ENCODE measurements at regions not wholly inside any gene's neighbourhood (a gene's known extent, or its start where the extent isn't known, plus 50 kb on each side); places are given as distances from the start of the nearest gene placed in this dataset.

DNA sequence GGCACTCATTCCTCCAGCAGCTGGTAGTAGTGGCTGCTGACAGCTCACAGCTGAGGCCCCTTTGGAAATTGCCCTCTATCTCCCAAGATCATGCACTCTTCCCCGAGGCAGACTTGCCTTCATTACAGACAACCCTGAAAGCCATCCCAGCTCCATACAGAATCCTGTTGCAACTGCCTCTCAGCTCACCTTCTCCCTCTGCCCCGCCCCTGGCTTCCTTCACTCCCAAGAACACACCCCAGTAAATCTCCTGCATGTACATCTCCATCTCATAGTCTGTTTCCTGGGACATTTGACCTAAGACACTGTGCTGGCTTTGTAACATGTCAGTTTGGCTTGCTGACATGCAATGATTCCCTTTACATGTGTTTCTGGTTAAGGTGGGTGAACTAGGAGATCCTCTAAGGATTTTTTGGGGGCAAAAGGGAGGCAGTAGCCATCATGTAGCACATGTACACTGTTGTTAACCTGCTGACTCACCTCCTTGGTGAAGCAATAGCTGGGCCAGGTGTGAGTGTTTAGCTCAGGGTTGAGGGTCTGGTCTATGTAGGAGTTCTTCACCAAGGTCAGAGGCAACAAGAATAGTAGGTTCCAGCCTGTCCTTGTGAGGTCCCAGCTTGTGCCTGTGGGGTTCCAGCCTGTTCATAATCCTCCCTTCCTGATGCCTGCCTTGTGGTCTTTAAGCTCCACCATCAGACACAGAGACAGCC is 179.6 kb downstream of the CSNK2A3 start:
- DNase-seq: no peak

DNA sequence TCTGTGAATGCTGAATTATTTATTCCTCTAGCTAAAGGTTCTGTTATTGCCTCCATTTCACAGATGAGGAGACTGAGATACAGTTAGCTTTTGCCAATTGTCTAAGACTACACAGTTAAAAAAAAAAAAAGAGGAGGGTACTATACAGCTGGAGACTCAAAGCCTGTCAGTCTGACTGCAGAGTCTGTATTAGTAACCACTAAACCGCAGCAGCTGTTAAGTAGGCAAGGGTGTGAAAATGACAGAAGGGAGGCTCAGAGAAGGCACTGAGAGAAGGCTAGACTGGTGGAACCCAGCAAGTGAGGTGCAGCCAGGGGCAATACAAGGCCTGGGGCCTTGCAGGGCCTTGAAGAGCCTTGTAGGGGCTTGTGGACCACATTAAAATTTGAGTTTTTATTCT is 181.2 kb downstream of the CSNK2A3 start:
- no peak for DNase-seq

DNA sequence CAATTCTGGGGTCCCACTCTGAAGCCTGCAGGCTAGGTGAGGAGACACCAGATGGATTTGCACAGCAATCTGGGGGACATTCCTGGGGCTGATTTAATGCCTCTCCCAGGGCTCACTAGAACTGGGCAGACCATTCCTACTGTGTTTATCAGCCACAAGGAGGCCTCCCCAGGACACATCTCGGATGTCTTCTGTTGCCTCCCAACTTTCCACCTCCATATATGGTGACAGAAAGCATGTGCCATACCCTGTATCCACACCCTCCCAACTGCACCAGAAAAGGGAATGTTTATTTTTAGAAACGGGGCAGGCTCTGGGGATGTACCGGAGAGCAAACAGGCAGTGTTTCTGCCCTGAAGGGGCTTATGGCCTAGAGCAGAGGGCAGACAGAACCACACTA is 181.8 kb downstream of the CSNK2A3 start:
- no peak for DNase-seq

DNA sequence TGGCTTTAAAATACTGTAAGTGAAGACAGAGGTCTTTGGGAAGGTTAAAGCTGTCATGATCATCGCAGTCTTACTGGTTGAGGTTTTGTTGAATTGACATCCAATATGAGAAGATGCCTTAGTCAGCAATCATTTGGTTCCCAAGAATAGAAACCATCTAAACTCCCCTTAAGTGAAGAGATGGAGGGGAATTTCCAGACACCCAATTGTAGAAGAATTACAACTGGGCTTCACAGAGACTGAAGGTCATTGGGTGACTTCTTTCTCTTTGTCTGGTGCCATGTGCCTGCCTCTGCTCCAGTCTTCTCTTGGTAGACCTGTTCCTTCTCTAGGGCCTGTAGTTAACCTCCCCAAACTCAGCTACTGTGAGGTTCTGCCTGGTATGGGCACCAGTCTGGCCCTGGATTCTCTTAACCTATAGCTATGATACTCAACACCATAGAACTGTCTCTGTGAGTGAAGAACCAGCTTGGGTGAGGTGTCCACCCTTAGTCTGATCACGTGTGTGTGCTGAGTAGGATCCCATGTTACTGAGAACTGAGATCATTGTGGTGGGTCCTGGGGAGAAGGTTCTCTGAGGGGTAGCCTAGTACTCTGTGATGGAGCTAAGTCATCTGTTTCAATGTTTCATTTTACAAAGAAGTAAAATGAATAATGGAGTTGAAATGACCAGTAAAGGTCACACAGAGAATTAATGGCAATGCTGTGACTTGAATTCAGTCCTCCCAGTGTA is 182.5 kb downstream of the CSNK2A3 start:
- no peak for DNase-seq

- no peak for DNase-seq
Observed at GRCh38 chr11:11169715-11170351, 183.2 kb downstream of the CSNK2A3 start.

GRCh38 chr11:11167806-11168205 is 185.2 kb downstream of the CSNK2A3 start:
- DNase-seq: no peak

DNA sequence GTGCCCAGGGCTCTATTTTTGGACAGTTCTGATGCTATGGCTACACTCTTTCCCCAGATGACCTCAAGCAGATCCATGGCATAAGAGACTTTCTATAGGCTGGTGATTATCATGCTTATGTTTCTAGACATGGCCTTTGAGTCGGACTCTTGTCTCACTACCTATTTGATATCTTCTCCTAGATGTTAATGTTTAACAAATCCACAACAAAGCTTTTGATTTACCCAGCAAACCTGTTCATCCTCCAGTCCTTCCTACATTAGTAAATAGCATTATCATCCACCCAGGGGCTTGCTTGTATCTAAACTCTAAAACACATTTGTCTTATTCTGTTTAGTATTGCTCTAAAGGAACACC is 188.7 kb downstream of the CSNK2A3 start:
- no peak for DNase-seq

DNA sequence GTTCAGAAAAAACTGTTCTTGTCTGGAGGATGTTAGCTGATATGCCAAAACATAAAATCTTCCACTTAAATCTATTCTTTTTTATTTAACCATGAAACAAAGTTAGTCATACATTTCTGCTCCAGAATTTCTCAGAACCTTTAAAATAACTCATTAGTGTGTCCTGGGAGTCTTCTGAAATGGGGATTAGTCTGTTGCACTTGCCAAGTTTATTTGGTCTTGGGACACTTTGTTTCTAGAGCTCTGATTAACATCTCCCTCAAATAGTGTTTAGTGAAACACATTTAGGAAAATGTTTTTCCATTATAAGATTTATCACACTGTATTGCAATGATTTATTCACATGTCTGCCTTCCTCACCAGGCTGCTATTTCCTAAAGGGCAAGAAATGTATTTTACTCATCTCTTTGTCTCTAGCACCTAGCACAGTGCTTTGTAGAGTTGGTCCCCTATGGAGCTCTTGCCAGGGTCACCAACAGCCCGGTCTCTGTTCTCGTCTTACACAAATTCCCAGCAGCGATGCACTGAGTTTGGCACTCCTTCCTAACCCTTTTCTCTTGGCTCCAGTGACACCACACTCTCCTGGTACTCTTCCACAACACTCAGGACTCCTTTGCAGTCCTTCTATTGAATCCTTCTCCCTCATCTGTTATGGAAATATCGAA is 189.2 kb downstream of the CSNK2A3 start:
- DNase-seq: no peak

DNA sequence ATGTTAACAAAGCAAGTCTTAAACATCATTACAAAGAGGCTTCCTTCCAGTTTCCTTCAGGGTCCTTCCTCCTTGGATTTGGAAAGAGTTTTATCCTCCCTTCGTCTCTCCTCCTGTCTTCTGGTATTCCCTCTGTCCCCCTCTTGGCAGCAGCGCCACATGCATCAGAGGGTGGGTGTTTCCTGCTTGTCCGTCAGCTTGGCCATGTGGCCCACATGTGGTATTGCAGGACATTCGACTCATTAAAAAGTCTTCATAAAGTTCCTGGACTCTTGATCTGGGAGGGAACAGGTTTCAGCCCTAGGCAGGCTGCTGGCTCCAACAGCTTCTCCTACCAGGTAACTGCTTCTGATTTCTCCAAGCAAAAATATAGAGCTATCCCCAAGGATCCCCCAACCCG is 189.8 kb downstream of the CSNK2A3 start:
- peak; percentile 46 for DNase-seq

- peak; percentile 62 for DNase-seq
Observed at GRCh38 chr11:11157185-11157584, 195.9 kb downstream of the CSNK2A3 start.

- DNase-seq: peak; percentile 43
Observed at GRCh38 chr11:11155962-11156815, 196.9 kb downstream of the CSNK2A3 start.

DNA sequence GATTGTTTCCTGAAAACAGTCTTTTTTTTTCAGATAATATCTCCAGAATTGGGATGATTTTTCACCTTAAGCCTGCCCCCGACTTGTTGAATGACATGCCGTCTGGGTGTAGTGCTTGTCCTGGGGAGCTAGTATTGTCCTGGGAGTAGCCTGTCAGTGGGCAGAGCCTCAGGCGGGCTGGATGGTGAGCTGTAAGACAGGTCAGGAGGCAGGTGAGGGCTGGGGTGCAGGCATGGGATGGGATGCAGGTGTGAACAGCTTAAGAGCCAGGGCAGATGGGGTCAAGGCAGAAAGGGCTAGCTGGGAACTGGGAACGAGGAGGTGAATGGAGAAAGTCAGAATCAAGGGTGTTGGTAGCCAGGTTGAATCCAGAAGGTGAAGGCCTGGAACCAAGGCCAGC is 200.2 kb downstream of the CSNK2A3 start:
- DNase-seq: no peak

- no peak for DNase-seq
Observed at GRCh38 chr11:11149671-11150459, 203.2 kb downstream of the CSNK2A3 start.

DNA sequence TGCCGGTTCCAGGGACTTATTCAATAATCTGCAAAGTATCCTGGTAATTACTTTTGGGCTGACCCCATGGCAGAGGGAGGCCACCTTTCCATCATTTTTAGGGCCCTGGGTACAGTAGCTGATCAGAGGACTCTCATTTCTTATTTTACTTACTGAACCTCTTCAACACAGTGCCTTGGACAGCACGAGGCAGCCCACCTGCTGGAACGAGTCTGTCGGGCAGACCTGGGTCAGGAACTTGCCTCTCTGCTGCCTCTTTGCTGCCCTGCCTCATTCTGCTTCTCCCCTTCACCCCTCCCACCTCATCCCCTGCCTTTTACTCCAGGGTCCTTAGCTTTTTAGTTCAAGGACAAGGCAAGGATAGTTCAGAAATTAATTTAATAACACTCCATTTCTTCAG is 204.5 kb downstream of the CSNK2A3 start:
- DNase-seq: no peak

DNA sequence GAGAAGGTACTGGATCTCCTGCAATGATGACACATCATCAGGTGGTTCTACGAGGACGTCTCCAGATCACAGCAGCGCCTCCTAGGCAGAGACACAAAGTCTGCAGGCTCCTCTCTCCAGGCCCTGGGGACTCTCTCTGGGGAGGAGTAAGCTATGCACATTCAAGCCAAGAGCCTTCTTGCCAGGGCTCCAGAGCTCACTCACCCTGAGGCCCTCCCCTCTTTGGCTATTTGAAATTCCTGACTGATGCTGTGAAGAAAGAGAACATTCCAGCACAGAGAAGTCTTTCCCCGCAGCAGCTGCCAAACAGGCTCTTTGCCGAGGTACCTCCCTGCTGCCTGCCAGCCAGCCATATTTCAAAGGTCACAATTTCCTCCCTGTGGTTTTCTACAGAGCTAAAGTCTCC is 204.9 kb downstream of the CSNK2A3 start:
- DNase-seq: peak; percentile 7

- DNase-seq: no peak
Observed at GRCh38 chr11:11146830-11147229, 206.2 kb downstream of the CSNK2A3 start.

GRCh38 chr11:11143849-11144248 is 209.2 kb downstream of the CSNK2A3 start:
- no peak for DNase-seq

GRCh38 chr11:11142430-11142829 is 210.6 kb downstream of the CSNK2A3 start:
- DNase-seq: no peak

- no peak for DNase-seq
Observed at GRCh38 chr11:11141065-11141464, 212.0 kb downstream of the CSNK2A3 start.

GRCh38 chr11:11140510-11140909 is 212.5 kb downstream of the CSNK2A3 start:
- no peak for DNase-seq

DNA sequence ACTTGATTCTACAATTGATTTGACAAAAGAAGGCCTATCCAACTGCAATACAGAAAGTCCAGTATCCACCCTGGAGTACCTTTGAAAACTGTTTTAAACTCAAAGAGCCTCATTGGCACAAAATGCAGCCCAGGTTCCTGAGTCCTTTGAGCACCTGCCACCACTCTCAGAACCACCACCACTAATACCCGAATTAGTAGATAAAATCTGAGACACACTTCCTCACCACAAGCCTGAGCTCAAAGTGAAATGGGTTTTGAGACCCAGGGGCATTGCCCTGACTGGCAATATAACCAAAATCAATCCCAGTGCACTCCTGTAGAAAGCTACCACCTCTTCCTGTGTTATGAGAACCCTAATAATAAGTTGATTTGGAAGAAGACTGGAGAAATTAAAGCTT is 215.7 kb downstream of the CSNK2A3 start:
- DNase-seq: no peak
